Right atrium auricular region (tissue), 2 donors: ENCODE measurements at regions not wholly inside any gene's neighbourhood (a gene's known extent, or its start where the extent isn't known, plus 50 kb on each side); places are given as distances from the start of the nearest gene placed in this dataset.

ENCODE experiments used
- DNase-seq: peaks from one replicate; pipeline ENCODE4 v3.0.0-alpha.2; 2019; ENCODE audit warnings: low spot score
- H3K27ac ChIP-seq, 2 donors: fragments of 200-600 bp; sonication (generic); 1 replicate in 1 of 2; 2 replicates in 1 of 2; pipeline ENCODE4 v1.5.1; 2016 to 2019
- H3K27me3 ChIP-seq, 2 donors: fragments of 200-600 bp; sonication (generic); one replicate each; pipeline versions ENCODE4 v1.5.1 to v1.6.0; 2017 to 2019
- H3K36me3 ChIP-seq: fragments of 200-600 bp; sonication (generic); one replicate; pipeline ENCODE4 v1.5.1; 2016
- H3K4me1 ChIP-seq, 2 donors: fragments of 200-600 bp; sonication (generic); one replicate each; pipeline versions ENCODE4 v1.5.1 to v1.6.0; 2017 to 2019
- H3K4me3 ChIP-seq, 2 donors: fragments of 200-600 bp; sonication (generic); 1 replicate in 1 of 2; 2 replicates in 1 of 2; pipeline ENCODE4 v1.5.1; 2017 to 2019; ENCODE audit warnings: mild to moderate bottlenecking in 1 of 2, moderate library complexity in 1 of 2
- H3K9me3 ChIP-seq, 2 donors: fragments of 200-600 bp; sonication (generic); one replicate each; pipeline ENCODE4 v1.5.1; 2019
- CTCF ChIP-seq, 2 donors: fragments of 200-600 bp; sonication (generic); IDR thresholded peaks; one replicate each; pipeline ENCODE4 v1.5.1; 2019; ENCODE audit warnings: antibody characterized with exemption in 2 of 2

- no peaks in the 10 kb centered on the region for H3K27me3 ChIP-seq
- peak in 1 of 2 donors; percentile 18 for TF ChIP-seq CTCF (IDR thresholded peaks at IDR 0.05)
- H3K4me1 ChIP-seq, result no peaks in the 10 kb centered on the region
- H3K9me3 ChIP-seq, result no peaks in the 10 kb centered on the region
- no peak for DNase-seq
- no peak overlapping the region for H3K27ac ChIP-seq
- no peaks in the 10 kb centered on the region for H3K36me3 ChIP-seq
- H3K4me3 ChIP-seq, result no peak overlapping the region
Observed at GRCh38 chr22:22171357-22172218, 73.0 kb upstream of the VPREB1 start.

DNA sequence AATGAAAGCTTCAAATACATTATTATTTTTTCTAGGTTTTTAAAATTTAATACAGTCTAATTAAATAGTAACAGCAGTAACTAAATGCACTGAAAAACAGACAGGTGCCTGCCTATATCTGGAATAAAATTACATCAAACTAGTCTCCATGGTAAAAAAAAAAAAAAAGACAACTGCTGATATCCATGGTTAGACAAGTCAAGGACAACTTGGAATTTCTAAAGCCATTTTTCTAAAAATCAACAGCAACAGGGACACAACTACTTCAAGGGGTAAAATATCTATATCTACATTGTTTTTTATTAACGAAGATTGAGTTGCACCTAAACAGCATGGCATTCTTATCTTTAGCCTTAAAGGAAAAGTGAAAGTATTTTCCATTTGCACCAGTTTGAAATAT is 74.7 kb upstream of the VPREB1 start:
- H3K9me3 ChIP-seq, result no peaks in the 10 kb centered on the region
- H3K4me3 ChIP-seq, result no peak overlapping the region
- DNase-seq, result no peak
- no peak overlapping the region for H3K27ac ChIP-seq
- TF ChIP-seq CTCF (IDR thresholded peaks at IDR 0.05), result no peak
- H3K4me1 ChIP-seq, result no peaks in the 10 kb centered on the region
- H3K27me3 ChIP-seq, result no peaks in the 10 kb centered on the region
- H3K36me3 ChIP-seq, result no peaks in the 10 kb centered on the region

DNA sequence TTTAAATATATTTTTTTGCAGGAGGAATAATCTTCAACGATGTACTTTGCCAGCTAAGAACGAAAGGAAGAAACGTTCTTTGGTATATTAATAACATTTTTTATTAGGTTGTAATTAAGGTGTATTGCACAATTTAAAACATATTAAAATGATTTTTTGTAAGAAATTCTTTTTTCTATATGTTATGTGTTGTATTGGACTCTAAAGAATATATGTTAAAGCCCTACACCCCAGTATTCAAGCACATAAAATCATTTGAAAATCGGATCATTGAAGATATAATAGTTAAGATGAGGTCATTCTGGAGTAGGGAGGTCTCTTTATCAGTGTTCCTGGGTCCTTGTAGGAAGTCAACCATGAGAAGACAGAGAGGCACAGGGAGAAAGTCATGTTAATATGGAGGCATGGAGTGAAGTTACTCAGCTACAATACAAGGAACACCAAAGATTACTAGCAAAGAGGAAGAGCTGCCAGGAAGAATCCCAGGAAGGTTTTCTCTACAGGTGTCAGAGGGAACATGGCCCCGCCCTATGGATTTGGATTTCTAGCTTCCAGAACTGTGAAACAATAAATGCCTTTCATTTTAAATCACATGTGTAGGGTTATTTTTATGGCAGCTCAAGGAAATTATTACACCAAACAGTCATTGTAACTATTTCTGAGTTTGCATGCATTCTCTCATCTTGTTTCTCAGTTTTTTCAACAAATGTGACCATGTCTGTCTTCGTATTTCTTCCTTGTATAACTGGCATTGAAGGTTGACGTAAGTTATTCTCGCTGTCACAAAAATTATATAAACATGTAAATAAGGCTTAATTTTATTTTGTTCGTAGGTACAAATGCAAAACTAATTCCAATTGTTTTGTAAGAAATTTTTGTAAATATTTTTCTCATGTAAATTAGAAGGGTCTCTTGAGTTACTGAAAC is 75.4 kb upstream of the VPREB1 start:
- no peak for DNase-seq
- H3K36me3 ChIP-seq, result no peaks in the 10 kb centered on the region
- no peaks in the 10 kb centered on the region for H3K4me1 ChIP-seq
- H3K27me3 ChIP-seq, result no peaks in the 10 kb centered on the region
- H3K27ac ChIP-seq, result no peak overlapping the region
- TF ChIP-seq CTCF (IDR thresholded peaks at IDR 0.05), result no peak
- no peak overlapping the region for H3K4me3 ChIP-seq
- H3K9me3 ChIP-seq, result no peaks in the 10 kb centered on the region

- no peak for TF ChIP-seq CTCF (IDR thresholded peaks at IDR 0.05)
- DNase-seq, result no peak
- H3K27me3 ChIP-seq, result no peaks in the 10 kb centered on the region
- no peaks in the 10 kb centered on the region for H3K9me3 ChIP-seq
- no peak overlapping the region for H3K4me3 ChIP-seq
- H3K27ac ChIP-seq, result no peak overlapping the region
- H3K36me3 ChIP-seq, result no peaks in the 10 kb centered on the region
- no peaks in the 10 kb centered on the region for H3K4me1 ChIP-seq
Observed at GRCh38 chr22:22168190-22168940, 76.2 kb upstream of the VPREB1 start.

GRCh38 chr22:22167791-22168189 is 76.8 kb upstream of the VPREB1 start:
- Histone ChIP-seq H3K36me3 (no peaks in the 10 kb centered on the region), H3K27ac (no peak overlapping the region), H3K9me3 (no peaks in the 10 kb centered on the region), H3K27me3 (no peaks in the 10 kb centered on the region), H3K4me3 (no peak overlapping the region), H3K4me1 (no peaks in the 10 kb centered on the region)
- no peak for TF ChIP-seq CTCF (IDR thresholded peaks at IDR 0.05)
- no peak for DNase-seq
